Testis (tissue), 2 donors: ENCODE measurements at regions not wholly inside any gene's neighbourhood (a gene's known extent, or its start where the extent isn't known, plus 50 kb on each side); places are given as distances from the start of the nearest gene placed in this dataset.

ENCODE experiments used
- DNase-seq: peaks from one replicate; pipeline ENCODE4 v3.0.0-alpha.2; 2019
- H3K27ac ChIP-seq, 2 donors: fragments of 200-600 bp; sonication (generic); one replicate each; pipeline ENCODE4 v1.5.1; 2019
- H3K27me3 ChIP-seq: fragments of 200-600 bp; sonication (generic); one replicate; pipeline ENCODE4 v1.5.1; 2019
- H3K36me3 ChIP-seq: fragments of 200-600 bp; sonication (generic); one replicate; pipeline ENCODE4 v1.5.1; 2017; ENCODE audit warnings: low read depth; ENCODE audit errors: missing control alignments
- H3K4me1 ChIP-seq: fragments of 200-600 bp; sonication (generic); one replicate; pipeline ENCODE4 v1.5.1; 2019
- H3K4me3 ChIP-seq, 2 donors: fragments of 200-600 bp; sonication (generic); one replicate each; pipeline ENCODE4 v1.5.1; 2017 to 2019
- H3K9me3 ChIP-seq: fragments of 200-600 bp; sonication (generic); one replicate; pipeline ENCODE4 v1.5.1; 2017
- POLR2A ChIP-seq: fragments of 450-650 bp; IDR thresholded peaks from one replicate; pipeline ENCODE4 v1.6.1; 2017; ENCODE audit warnings: antibody characterized with exemption, mild to moderate bottlenecking, moderate library complexity
- WGBS, 2 donors: methylation state at CpG; one replicate each; pipeline ENCODE4 v1.1.5; 2018; 5-methylcytosine and 5-hydroxymethylcytosine counted together
- intact Hi-C: fragments of 100-400 bp; cut with DNase I; formaldehyde crosslinking; loops from one replicate; pipeline ENCODE4 v1.15.1; 2023; ENCODE audit warnings: low total_unique reads
- TF ChIP-seq, protein P1 (sequence below), 3 experiments: fragments of 450-650 bp in 2 of 3; fragments of 200-600 bp in 1 of 3; sonication (generic) in 1 of 3; IDR thresholded peaks; one replicate each; pipeline ENCODE4 v1.5.1; 2016 to 2019; ENCODE audit warnings: antibody characterized with exemption in 3 of 3, mild to moderate bottlenecking in 2 of 3, moderate library complexity in 1 of 3

DNA sequence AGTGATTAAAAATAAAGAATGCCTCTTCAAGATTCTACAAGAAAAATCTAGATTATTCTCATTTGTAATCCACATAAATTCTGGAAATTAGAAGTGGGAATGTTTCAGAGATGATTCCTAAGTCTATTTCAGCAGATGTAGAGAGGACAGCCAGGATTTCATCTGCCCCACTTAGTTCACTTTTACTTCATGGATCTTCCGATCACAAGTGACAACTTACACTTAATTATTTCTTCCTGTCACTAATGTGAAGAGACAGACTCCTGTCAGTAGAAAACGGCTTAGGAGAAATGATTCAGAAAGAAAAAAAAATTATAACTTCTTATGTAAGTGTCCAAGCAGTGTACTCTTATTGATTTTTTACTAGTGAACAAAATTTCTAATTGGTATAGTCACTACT lies 368.2 kb upstream of the SMIM30 start:
- Histone ChIP-seq H3K36me3 (no peaks in the 10 kb centered on the region), H3K4me1 (no peaks in the 10 kb centered on the region), H3K27ac (no peak overlapping the region), H3K9me3 (no peaks in the 10 kb centered on the region), H3K4me3 (no peak overlapping the region), H3K27me3 (no peaks in the 10 kb centered on the region)
- TF ChIP-seq, protein P1, sequence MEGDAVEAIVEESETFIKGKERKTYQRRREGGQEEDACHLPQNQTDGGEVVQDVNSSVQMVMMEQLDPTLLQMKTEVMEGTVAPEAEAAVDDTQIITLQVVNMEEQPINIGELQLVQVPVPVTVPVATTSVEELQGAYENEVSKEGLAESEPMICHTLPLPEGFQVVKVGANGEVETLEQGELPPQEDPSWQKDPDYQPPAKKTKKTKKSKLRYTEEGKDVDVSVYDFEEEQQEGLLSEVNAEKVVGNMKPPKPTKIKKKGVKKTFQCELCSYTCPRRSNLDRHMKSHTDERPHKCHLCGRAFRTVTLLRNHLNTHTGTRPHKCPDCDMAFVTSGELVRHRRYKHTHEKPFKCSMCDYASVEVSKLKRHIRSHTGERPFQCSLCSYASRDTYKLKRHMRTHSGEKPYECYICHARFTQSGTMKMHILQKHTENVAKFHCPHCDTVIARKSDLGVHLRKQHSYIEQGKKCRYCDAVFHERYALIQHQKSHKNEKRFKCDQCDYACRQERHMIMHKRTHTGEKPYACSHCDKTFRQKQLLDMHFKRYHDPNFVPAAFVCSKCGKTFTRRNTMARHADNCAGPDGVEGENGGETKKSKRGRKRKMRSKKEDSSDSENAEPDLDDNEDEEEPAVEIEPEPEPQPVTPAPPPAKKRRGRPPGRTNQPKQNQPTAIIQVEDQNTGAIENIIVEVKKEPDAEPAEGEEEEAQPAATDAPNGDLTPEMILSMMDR (IDR thresholded peaks at IDR 0.05): no peak
- TF ChIP-seq POLR2A: no peak
- intact Hi-C loops: no loop called here
- whole genome bisulfite sequencing, 2 donors: 69 to 76% methylated on average over 2 of the region's 2 CpGs
- DNase-seq: no peak

DNA sequence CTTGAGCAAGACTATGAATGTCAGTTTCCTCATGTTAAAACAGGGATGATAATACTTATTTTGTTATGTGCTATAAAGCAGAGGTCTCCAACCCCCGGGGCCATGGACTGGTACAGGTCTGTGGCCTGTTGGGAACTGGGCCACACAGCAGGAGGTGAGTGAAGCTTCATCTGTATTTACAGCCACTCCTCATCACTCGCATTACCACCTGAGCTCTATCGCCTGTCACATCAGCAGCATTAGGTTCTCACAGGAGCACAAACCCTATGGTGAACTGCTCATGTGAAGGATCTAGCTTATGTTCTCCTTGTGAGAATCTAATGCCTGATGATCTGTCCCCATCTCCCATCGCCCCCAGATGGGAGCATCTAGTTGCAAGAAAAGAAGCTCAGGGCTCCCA lies 365.3 kb upstream of the SMIM30 start:
- Histone ChIP-seq H3K9me3 (no peaks in the 10 kb centered on the region), H3K27me3 (no peaks in the 10 kb centered on the region), H3K27ac (no peak overlapping the region), H3K4me1 (no peaks in the 10 kb centered on the region), H3K4me3 (no peak overlapping the region), H3K36me3 (no peaks in the 10 kb centered on the region)
- DNase-seq: no peak
- intact Hi-C loops: no loop called here
- TF ChIP-seq POLR2A: no peak
- TF ChIP-seq, protein P1 (IDR thresholded peaks at IDR 0.05): no peak
- WGBS, 2 donors: 87 to 91% methylated on average over 4 of the region's 4 CpGs

DNA sequence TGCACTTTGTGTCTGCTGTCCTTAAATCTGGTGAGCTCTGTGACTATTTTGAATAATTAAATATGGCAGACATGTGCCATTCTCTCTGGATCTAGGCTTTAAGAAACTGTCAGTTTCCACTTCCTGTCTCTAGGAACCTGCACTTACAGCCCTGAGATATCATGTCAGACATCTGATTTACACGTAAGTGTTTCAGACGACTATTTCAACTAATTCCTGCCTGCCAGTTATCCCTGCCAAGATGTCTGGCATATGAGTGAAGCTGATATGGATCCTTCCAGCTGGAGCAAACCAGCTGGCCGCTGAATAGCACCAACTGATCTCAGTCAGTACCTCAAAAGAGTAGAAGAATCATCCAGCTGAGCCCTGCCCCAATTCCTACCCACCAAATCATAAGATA lies 362.2 kb upstream of the SMIM30 start:
- no peaks in the 10 kb centered on the region for H3K9me3 ChIP-seq
- intact Hi-C loops: no loop called here
- 86 to 95% methylated on average over 3 of the region's 3 CpGs for WGBS, 2 donors
- no peaks in the 10 kb centered on the region for H3K27me3 ChIP-seq
- DNase-seq: no peak
- H3K4me3 ChIP-seq: no peak overlapping the region
- TF ChIP-seq, protein P1 (IDR thresholded peaks at IDR 0.05): no peak
- TF ChIP-seq POLR2A: no peak
- no peak overlapping the region for H3K27ac ChIP-seq
- H3K4me1 ChIP-seq: no peaks in the 10 kb centered on the region
- no peaks in the 10 kb centered on the region for H3K36me3 ChIP-seq

DNA sequence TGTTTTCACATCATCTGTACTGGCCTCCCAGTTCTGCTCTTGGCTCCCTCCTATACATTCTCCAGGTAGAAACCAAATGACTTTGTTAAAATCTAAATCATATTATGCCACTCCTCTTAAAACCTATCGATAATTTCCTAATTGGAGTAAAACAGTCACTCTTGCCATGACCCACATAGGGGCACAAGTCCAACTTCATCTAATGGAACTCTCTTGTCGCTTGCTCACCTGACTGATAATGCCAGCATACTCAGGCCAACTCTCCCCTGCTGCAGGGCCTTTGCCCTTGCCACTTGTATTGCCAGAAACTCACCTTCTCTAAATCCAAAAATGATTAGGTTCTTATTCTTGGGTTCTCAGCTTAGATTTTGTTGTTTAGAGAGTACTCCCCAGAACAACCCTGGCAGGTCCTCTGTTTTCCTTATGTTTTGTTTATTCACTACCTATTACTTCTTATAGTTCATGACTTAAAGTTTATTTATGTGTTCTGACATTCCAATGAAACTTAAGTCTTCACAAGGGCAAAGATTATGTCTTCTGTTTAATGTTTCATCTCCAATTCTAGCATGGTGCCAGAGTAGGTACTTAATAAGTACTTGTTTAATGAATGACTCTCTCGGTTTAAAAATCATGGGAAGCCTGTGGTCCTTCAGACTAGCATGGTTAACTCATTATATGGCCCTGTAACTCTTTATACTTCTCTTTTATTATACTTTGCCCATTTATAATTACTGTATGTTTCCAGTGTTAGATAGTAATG lies 345.9 kb upstream of the SMIM30 start:
- H3K27ac ChIP-seq: no peak overlapping the region
- H3K36me3 ChIP-seq: no peaks in the 10 kb centered on the region
- intact Hi-C loops: no loop called here
- no peak for DNase-seq
- H3K4me1 ChIP-seq: no peaks in the 10 kb centered on the region
- TF ChIP-seq POLR2A: no peak
- TF ChIP-seq, protein P1 (IDR thresholded peaks at IDR 0.05): no peak
- no peaks in the 10 kb centered on the region for H3K27me3 ChIP-seq
- 86 to 87% methylated on average over 3 of the region's 3 CpGs for whole genome bisulfite sequencing, 2 donors
- no peaks in the 10 kb centered on the region for H3K9me3 ChIP-seq
- H3K4me3 ChIP-seq: no peak overlapping the region

DNA sequence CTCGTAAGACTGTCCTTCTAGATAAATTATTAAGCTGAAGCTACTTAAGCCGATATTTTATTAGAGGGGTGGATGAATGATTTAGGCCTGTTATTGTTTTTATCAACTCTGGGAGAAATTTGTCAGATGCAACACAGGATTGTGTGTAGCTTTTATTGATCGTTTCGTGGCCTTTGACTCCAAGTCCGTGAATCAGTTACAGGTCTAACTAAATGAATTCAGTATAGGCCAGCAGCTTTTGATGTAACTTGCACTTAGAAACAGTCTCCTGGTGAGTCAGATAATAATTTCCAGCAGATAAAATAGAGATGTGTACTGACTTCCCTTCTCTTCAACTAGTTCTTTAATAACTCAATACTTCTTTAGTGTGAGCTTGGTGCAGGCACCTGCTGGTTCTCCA lies 341.7 kb upstream of the SMIM30 start:
- H3K4me1 ChIP-seq: no peaks in the 10 kb centered on the region
- no peak overlapping the region for H3K27ac ChIP-seq
- no peaks in the 10 kb centered on the region for H3K27me3 ChIP-seq
- no peaks in the 10 kb centered on the region for H3K36me3 ChIP-seq
- 63 to 69% methylated on average over 5 of the region's 5 CpGs for WGBS, 2 donors
- no peak for DNase-seq
- intact Hi-C loops: no loop called here
- TF ChIP-seq, protein P1 (IDR thresholded peaks at IDR 0.05): no peak
- TF ChIP-seq POLR2A: no peak
- H3K9me3 ChIP-seq: no peaks in the 10 kb centered on the region
- H3K4me3 ChIP-seq: no peak overlapping the region
